OCI-LY1 (cell line): ENCODE measurements at regions not wholly inside any gene's neighbourhood (a gene's known extent, or its start where the extent isn't known, plus 50 kb on each side); places are given as distances from the start of the nearest gene placed in this dataset.

Experiments used
- H2AFZ ChIP-seq: fragments of 200-600 bp; sonication (generic), shearing (Covaris generic); 2 replicates; pipeline ENCODE4 v1.6.0; 2014; ENCODE audit warnings: antibody characterized with exemption, mild to moderate bottlenecking, low read length
- H3F3A ChIP-seq: fragments of 200-600 bp; sonication (generic), shearing (Covaris generic); 2 replicates; pipeline ENCODE4 v1.6.0; 2014; ENCODE audit warnings: mild to moderate bottlenecking, antibody characterized with exemption, low read length, moderate library complexity; ENCODE audit not compliant: insufficient read depth
- H3K27ac ChIP-seq: fragments of 200-600 bp; sonication (generic); 2 replicates; pipeline ENCODE4 v1.5.1; 2014; ENCODE audit warnings: low read length, mixed run types, mild to moderate bottlenecking, low read depth; ENCODE audit not compliant: poor library complexity, severe bottlenecking
- H3K27me3 ChIP-seq: fragments of 200-600 bp; sonication (generic); 2 replicates; pipeline ENCODE4 v1.6.0; 2014; ENCODE audit warnings: antibody characterized with exemption, mild to moderate bottlenecking, low read length, moderate library complexity; ENCODE audit not compliant: insufficient read depth
- H3K36me3 ChIP-seq: fragments of 200-600 bp; sonication (generic); 2 replicates; pipeline ENCODE4 v1.6.1; 2014; ENCODE audit warnings: mild to moderate bottlenecking, antibody characterized with exemption, low read length, moderate library complexity, mixed read lengths; ENCODE audit not compliant: insufficient read depth
- H3K4me1 ChIP-seq: fragments of 200-600 bp; sonication (generic); 2 replicates; pipeline ENCODE4 v1.5.1; 2014; ENCODE audit warnings: mild to moderate bottlenecking, low read length, moderate library complexity; ENCODE audit not compliant: insufficient read depth, severe bottlenecking
- H3K4me2 ChIP-seq: fragments of 200-600 bp; sonication (generic), shearing (Covaris generic); 2 replicates; pipeline ENCODE4 v1.6.1; 2014; ENCODE audit warnings: low read length
- H3K4me3 ChIP-seq: fragments of 200-600 bp; sonication (generic); 2 replicates; pipeline ENCODE4 v1.5.1; 2014; ENCODE audit warnings: low read length, low read depth, mild to moderate bottlenecking, mixed read lengths; ENCODE audit not compliant: poor library complexity, severe bottlenecking
- H3K79me2 ChIP-seq: fragments of 200-600 bp; shearing (Covaris generic); 2 replicates; pipeline ENCODE4 v1.6.1; 2016; ENCODE audit warnings: mixed run types, low read length, mixed read lengths; ENCODE audit not compliant: insufficient read depth
- H3K9ac ChIP-seq: fragments of 200-600 bp; sonication (generic), shearing (Covaris generic); 2 replicates; pipeline ENCODE4 v1.6.1; 2014; ENCODE audit warnings: mild to moderate bottlenecking, low read length, mixed read lengths
- H3K9me2 ChIP-seq: fragments of 200-600 bp; sonication (generic), shearing (Covaris generic); 2 replicates; pipeline ENCODE4 v1.6.1; 2014; ENCODE audit warnings: low read depth, mild to moderate bottlenecking, low read length, mixed read lengths
- H3K9me3 ChIP-seq: fragments of 200-600 bp; shearing (Covaris generic); 2 replicates; pipeline ENCODE4 v1.6.1; 2014; ENCODE audit warnings: low read length, mixed read lengths
- H4K20me1 ChIP-seq: fragments of 200-600 bp; sonication (generic), shearing (Covaris generic); 2 replicates; pipeline ENCODE4 v1.6.0; 2016; ENCODE audit warnings: mild to moderate bottlenecking, low read length; ENCODE audit not compliant: insufficient read depth
- EZH2 ChIP-seq: fragments of 200-600 bp; sonication (generic), shearing (Covaris generic); IDR thresholded peaks from 2 replicates; pipeline ENCODE4 v1.8.0; 2017; ENCODE audit warnings: borderline replicate concordance, mixed run types, mild to moderate bottlenecking, antibody characterized with exemption, low read length, moderate library complexity, mixed read lengths
- TF ChIP-seq, protein P1 (sequence below): fragments of 200-600 bp; sonication (generic), shearing (Covaris generic); IDR thresholded peaks from 2 replicates; pipeline ENCODE4 v1.5.1; 2017; ENCODE audit warnings: mild to moderate bottlenecking, antibody characterized with exemption, low read length, moderate library complexity, mixed read lengths

DNA sequence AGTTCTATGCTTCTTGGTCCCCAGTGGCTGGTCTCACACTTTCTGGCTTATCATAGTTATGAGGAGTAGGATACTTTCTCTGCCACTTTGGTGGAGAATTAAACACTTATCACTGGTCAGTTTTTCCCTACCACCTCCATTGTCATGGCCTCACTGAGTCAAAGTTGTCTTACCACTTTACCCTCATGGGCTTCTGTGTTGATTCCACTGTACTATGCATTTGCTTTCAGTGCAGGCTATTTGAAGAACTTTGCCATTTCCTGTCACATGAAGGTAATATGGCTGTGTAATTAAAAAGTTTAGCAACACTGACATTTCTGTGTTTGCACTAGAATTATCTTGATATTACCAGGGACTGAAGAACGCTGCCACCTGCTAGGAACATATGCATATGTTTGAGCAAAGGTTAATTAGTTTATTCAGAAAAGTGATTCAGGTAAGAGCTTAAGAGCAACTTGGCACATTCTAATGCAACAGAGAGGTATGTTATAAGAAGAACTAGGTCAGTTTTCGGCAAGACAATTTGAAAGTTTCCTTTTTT is 377.3 kb downstream of the PDCD6IP start:
- no peaks in the 10 kb centered on the region for H3K9me3 ChIP-seq
- no peaks in the 10 kb centered on the region for H3K9me2 ChIP-seq
- no peak overlapping the region for H3K4me3 ChIP-seq
- no peak overlapping the region for H3K27ac ChIP-seq
- H2AFZ ChIP-seq, result no peak overlapping the region
- H3K4me1 ChIP-seq, result no peaks in the 10 kb centered on the region
- no peaks in the 10 kb centered on the region for H3K27me3 ChIP-seq
- TF ChIP-seq, protein P1, sequence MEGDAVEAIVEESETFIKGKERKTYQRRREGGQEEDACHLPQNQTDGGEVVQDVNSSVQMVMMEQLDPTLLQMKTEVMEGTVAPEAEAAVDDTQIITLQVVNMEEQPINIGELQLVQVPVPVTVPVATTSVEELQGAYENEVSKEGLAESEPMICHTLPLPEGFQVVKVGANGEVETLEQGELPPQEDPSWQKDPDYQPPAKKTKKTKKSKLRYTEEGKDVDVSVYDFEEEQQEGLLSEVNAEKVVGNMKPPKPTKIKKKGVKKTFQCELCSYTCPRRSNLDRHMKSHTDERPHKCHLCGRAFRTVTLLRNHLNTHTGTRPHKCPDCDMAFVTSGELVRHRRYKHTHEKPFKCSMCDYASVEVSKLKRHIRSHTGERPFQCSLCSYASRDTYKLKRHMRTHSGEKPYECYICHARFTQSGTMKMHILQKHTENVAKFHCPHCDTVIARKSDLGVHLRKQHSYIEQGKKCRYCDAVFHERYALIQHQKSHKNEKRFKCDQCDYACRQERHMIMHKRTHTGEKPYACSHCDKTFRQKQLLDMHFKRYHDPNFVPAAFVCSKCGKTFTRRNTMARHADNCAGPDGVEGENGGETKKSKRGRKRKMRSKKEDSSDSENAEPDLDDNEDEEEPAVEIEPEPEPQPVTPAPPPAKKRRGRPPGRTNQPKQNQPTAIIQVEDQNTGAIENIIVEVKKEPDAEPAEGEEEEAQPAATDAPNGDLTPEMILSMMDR, result no peak
- no peak for TF ChIP-seq EZH2
- H3K4me2 ChIP-seq, result no peak overlapping the region
- H4K20me1 ChIP-seq, result no peaks in the 10 kb centered on the region
- H3K79me2 ChIP-seq, result no peaks in the 10 kb centered on the region
- H3K36me3 ChIP-seq, result no peaks in the 10 kb centered on the region
- no peak overlapping the region for H3K9ac ChIP-seq
- no peaks in the 10 kb centered on the region for H3F3A ChIP-seq

DNA sequence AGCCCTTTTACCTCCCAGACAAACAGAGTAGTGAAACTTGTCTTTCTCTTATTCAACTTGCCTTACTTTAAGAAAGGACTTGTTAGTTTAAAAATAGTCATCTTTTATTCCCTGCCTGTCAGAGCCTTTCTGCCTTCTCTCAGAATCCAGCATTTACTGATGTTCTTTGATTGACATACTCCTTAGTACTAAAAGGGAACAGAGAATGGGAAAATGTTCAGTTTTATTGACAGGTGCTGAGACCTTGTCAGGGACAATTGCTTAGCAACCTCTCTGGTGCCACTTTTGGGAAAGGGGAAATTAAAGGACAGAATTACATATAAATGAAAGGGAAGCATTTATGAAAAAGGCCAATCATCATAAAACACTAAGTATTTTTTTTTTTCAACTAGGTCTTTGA is 378.3 kb downstream of the PDCD6IP start:
- TF ChIP-seq, protein P1, result no peak
- TF ChIP-seq EZH2, result no peak
- Histone ChIP-seq H3K27ac (no peak overlapping the region), H3K4me1 (no peaks in the 10 kb centered on the region), H3K9me2 (no peaks in the 10 kb centered on the region), H2AFZ (no peak overlapping the region), H3K79me2 (no peaks in the 10 kb centered on the region), H3K9me3 (no peaks in the 10 kb centered on the region), H3K9ac (no peak overlapping the region), H3K4me2 (no peak overlapping the region), H3K27me3 (no peaks in the 10 kb centered on the region), H3K4me3 (no peak overlapping the region), H4K20me1 (no peaks in the 10 kb centered on the region), H3K36me3 (no peaks in the 10 kb centered on the region), H3F3A (no peaks in the 10 kb centered on the region)

DNA sequence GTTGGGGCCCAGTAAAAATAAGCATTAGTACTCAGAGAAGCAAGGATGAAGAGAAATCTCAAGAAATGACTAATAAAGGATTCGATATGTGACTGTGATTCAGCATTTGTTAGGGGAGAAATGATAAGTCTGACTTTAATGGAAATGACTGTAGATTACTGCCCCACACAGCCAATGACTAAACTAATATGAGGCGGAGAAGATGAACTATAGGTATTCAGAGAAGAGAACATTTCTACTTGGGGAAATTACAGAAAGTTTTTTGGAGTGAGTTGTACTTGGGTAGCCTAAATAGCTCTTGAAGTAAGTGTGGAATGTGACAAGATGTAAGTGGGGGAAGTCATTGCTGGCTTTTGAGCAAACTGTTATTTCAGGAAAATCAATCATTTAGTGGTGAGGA is 380.0 kb downstream of the PDCD6IP start:
- Histone ChIP-seq H3K9me2 (no peaks in the 10 kb centered on the region), H3K9ac (no peak overlapping the region), H3K9me3 (no peaks in the 10 kb centered on the region), H3K36me3 (no peaks in the 10 kb centered on the region), H3K27ac (no peak overlapping the region), H2AFZ (no peak overlapping the region), H4K20me1 (no peaks in the 10 kb centered on the region), H3K4me3 (no peak overlapping the region), H3K4me2 (no peak overlapping the region), H3K79me2 (no peaks in the 10 kb centered on the region), H3F3A (no peaks in the 10 kb centered on the region), H3K4me1 (no peaks in the 10 kb centered on the region), H3K27me3 (no peaks in the 10 kb centered on the region)
- no peak for TF ChIP-seq EZH2
- TF ChIP-seq, protein P1, result no peak
